ENCODE measurements at regions not wholly inside any gene's neighbourhood (a gene's known extent, or its start where the extent isn't known, plus 50 kb on each side); places are given as distances from the start of the nearest gene placed in this dataset.
A peak's percentile ranks its signal among the peaks of the same experiment; 100 is the strongest.

DNA sequence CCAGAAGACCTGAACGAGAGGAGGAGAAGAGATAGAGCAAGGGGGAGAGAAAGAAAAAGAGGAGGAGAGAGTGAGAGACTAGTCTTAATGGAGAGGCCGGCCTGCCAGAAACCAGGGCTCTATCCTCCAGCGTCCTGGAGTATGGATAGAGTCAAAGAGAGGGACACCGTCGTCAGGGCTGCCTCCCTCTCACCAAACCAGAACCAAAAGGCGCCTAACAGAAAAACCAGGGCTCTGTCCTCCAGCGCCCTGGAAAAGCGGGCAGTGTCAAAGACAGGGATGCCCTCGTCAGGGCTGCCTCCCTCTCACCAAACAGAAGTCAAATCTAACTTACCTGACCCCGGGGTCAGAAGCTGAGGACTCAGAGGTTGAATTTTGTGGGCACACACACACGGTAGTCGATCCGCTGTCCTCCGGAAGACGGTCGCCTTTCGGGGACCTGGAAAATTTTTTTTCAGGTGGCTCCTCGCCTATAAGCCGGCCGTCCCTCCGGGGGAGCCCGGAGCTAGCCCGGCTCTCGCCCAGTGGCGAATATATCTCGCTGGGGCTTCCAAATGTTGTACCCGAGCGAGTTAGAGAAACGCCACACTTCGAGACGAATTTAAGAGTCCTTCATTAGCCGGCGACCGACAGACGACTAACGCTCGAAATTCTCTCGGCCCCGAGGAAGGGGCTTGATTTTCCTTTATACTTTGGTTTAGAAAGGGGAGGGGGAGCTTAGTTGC lies 148.2 kb downstream of the TRIM27 start:
- Histone ChIP-seq H3K27me3 (ENCODE audit: control insufficient read depth in 1 of 2, insufficient read depth in 2 of 2, low read length in 1 of 2) (peaks cover 3% of the 10 kb centered on the region in 2 donors), H3K4me1 (ENCODE audit: control insufficient read depth in 1 of 2, insufficient read depth in 2 of 2, low read length in 2 of 2) (no peaks in the 10 kb centered on the region), H3K27ac (ENCODE audit: low read depth in 1 of 2, low read length in 2 of 2) (no peak overlapping the region), H3K36me3 (ENCODE audit: control insufficient read depth in 1 of 2, insufficient read depth in 2 of 2, low read length in 1 of 2) (no peaks in the 10 kb centered on the region), H3K9me3 (ENCODE audit: control insufficient read depth, low read length) (peaks cover 1% of the 10 kb centered on the region), H3K4me3 (ENCODE audit: low read length in 2 of 2) (no peak overlapping the region)
- intact Hi-C loops (cut with DNase I): no loop called here
- WGBS, 2 donors: 2% methylated on average over 39 of the region's 39 CpGs
- DNase-seq (no peak), ATAC-seq (ENCODE audit: low FRiP score) (no peak)

DNA sequence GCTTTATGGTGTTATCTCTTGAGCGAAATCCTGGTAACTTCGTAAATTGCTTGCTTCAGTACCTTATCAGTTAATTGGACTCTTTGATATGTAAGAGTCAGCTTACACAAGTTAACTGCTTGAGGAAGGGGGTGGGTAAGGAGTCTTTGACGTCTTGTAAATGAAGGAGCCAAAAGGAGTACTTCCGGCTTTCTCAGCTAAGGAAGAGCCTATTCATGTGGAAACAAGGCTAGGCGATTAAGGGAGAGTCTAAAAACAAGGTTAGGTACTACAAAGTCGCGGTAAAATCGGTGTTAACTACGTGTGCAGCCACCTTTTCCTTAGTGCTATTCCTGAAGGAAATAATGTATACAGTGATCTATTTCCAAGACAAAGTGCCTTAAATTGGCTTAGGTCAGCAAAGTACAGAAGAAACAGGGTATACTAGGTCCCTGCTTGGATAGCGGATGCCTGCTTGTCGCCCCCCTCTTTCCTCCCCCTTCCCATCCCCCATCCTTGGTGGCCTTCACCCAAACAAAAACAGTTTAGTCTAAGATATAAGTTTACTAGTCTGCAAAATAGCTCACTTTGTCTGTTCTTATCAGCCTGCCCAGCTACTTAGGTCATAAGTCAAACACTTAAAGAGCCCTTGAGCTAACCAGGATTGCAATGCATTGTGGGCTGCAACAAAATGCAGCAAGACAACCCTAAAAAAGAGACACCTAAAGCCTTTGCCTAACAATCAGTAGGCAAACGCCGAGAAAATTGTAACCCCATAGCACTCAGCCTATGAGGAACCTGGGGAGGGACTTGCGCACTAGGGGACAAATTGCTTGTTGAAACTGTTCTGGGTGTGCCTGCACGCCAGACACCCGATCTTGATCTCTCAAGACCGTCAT lies 147.3 kb downstream of the TRIM27 start:
- intact Hi-C loops (cut with DNase I): no loop called here
- H3K4me3 ChIP-seq (ENCODE audit: low read length in 2 of 2): no peak overlapping the region
- DNase-seq (no peak), ATAC-seq (ENCODE audit: low FRiP score) (no peak)
- peaks cover 0 to 3% of the 10 kb centered on the region in 2 donors for H3K27me3 ChIP-seq (ENCODE audit: control insufficient read depth in 1 of 2, insufficient read depth in 2 of 2, low read length in 1 of 2)
- no peaks in the 10 kb centered on the region for H3K4me1 ChIP-seq (ENCODE audit: control insufficient read depth in 1 of 2, insufficient read depth in 2 of 2, low read length in 2 of 2)
- WGBS, 2 donors: 3% methylated on average over 17 of the region's 17 CpGs
- no peaks in the 10 kb centered on the region for H3K36me3 ChIP-seq (ENCODE audit: control insufficient read depth in 1 of 2, insufficient read depth in 2 of 2, low read length in 1 of 2)
- no peak overlapping the region for H3K27ac ChIP-seq (ENCODE audit: low read depth in 1 of 2, low read length in 2 of 2)
- peaks cover 1% of the 10 kb centered on the region for H3K9me3 ChIP-seq (ENCODE audit: control insufficient read depth, low read length)

DNA sequence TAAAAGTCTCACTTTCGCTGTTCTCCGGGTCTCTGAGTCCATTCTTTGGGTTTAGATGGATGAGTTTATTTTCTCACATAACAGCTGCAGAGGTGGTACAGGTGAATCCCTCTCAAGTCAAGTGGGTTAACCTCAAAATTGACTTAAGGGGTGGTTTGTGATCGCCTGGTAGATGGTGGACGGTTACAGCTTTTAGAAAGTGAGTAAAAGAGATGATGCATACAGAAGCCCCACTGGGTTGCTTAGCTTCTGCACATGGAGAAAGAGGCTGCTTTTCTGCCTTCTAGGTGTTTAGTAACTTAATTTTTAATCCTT lies 146.7 kb downstream of the TRIM27 start:
- Histone ChIP-seq H3K27me3 (ENCODE audit: control insufficient read depth in 1 of 2, insufficient read depth in 2 of 2, low read length in 1 of 2) (peaks cover 0 to 3% of the 10 kb centered on the region in 2 donors), H3K27ac (ENCODE audit: low read depth in 1 of 2, low read length in 2 of 2) (no peak overlapping the region), H3K36me3 (ENCODE audit: control insufficient read depth in 1 of 2, insufficient read depth in 2 of 2, low read length in 1 of 2) (no peaks in the 10 kb centered on the region), H3K4me3 (ENCODE audit: low read length in 2 of 2) (no peak overlapping the region), H3K9me3 (ENCODE audit: control insufficient read depth, low read length) (peaks cover 2% of the 10 kb centered on the region), H3K4me1 (ENCODE audit: control insufficient read depth in 1 of 2, insufficient read depth in 2 of 2, low read length in 2 of 2) (no peaks in the 10 kb centered on the region)
- 1 to 3% methylated on average over 4 of the region's 4 CpGs for WGBS, 2 donors
- no peak for ATAC-seq (ENCODE audit: low FRiP score)
- intact Hi-C loops (cut with DNase I): no loop called here
- no peak for DNase-seq

DNA sequence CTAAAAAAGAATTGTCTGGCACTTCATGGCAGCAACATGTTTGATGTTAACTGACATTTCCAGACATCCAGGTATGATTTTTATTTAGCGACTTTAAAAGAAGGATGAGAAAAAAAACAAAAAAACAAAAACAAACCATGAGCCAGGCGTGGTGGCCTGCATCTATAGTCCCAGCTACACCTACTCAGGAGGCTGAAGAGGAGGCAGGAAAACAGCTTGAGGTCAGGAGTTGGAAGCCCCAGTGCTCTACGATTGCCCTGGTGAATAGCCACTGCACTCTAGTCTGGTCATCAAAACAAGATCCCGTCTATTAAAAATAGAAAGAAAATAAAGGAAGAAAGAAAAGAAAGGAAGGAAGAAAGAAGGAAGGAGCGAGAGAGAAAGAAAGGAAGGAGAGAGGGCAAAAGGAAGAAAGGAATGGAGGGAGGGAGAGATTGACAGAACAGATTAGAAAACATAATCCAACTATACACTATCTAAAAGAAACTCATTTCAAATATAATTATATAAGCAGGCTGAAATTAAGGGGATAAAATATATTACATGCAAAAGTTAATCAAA lies 141.6 kb downstream of the TRIM27 start:
- DNase-seq (no peak), ATAC-seq (ENCODE audit: low FRiP score) (no peak)
- H3K27me3 ChIP-seq (ENCODE audit: control insufficient read depth in 1 of 2, insufficient read depth in 2 of 2, low read length in 1 of 2): no peaks in the 10 kb centered on the region
- H3K4me3 ChIP-seq (ENCODE audit: low read length in 2 of 2): no peak overlapping the region
- H3K9me3 ChIP-seq (ENCODE audit: control insufficient read depth, low read length): peaks cover 4% of the 10 kb centered on the region
- H3K27ac ChIP-seq (ENCODE audit: low read depth in 1 of 2, low read length in 2 of 2): no peak overlapping the region
- 24% methylated on average over 5 of the region's 5 CpGs for WGBS, 2 donors
- no peaks in the 10 kb centered on the region for H3K36me3 ChIP-seq (ENCODE audit: control insufficient read depth in 1 of 2, insufficient read depth in 2 of 2, low read length in 1 of 2)
- no peaks in the 10 kb centered on the region for H3K4me1 ChIP-seq (ENCODE audit: control insufficient read depth in 1 of 2, insufficient read depth in 2 of 2, low read length in 2 of 2)
- intact Hi-C loops (cut with DNase I): no loop called here

DNA sequence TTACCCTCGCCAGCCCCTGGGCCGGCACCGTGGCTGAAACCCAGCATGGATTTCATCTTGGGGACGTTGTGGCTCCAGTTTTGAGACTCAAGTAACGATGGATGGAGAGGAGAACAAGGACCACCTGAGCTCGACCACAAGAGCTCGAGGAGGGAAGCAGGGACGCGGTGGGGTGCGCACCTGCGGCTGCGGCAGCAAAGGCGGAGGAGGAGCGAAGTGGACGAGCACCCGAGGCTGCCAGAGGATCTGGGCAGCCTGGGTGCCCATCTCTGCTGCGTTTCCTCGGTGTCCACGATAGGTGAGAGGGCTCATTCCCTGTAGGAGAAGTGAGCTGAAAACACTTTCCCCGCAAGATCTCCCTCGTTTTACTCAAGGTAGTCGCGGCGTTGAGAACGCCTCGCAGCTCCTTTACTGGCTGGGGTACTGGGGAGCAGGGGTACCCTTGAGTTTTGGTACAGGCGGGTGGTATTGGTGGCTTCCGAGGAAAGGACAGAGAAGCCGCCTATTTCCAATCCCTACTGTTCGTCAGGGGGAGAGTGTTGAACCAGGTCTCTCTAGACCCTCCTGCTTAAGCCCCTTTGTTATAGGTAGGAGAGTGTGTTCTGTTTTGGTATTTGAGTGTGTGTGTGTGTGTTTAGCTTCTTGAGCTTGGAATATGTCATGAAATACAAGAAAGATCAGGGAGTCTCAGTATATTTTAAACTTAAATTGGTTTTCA lies 137.7 kb downstream of the TRIM27 start:
- ATAC-seq (ENCODE audit: low FRiP score) (peak; percentile 44), DNase-seq (no peak)
- Histone ChIP-seq H3K4me3 (ENCODE audit: low read length in 2 of 2) (no peak overlapping the region), H3K4me1 (ENCODE audit: control insufficient read depth in 1 of 2, insufficient read depth in 2 of 2, low read length in 2 of 2) (no peaks in the 10 kb centered on the region), H3K36me3 (ENCODE audit: control insufficient read depth in 1 of 2, insufficient read depth in 2 of 2, low read length in 1 of 2) (no peaks in the 10 kb centered on the region), H3K27me3 (ENCODE audit: control insufficient read depth in 1 of 2, insufficient read depth in 2 of 2, low read length in 1 of 2) (peaks cover 2 to 4% of the 10 kb centered on the region in 2 donors), H3K9me3 (ENCODE audit: control insufficient read depth, low read length) (peaks cover 4% of the 10 kb centered on the region), H3K27ac (ENCODE audit: low read depth in 1 of 2, low read length in 2 of 2) (no peak overlapping the region)
- 1 to 2% methylated on average over 30 of the region's 30 CpGs for WGBS, 2 donors
- intact Hi-C loops (cut with DNase I): no loop called here

DNA sequence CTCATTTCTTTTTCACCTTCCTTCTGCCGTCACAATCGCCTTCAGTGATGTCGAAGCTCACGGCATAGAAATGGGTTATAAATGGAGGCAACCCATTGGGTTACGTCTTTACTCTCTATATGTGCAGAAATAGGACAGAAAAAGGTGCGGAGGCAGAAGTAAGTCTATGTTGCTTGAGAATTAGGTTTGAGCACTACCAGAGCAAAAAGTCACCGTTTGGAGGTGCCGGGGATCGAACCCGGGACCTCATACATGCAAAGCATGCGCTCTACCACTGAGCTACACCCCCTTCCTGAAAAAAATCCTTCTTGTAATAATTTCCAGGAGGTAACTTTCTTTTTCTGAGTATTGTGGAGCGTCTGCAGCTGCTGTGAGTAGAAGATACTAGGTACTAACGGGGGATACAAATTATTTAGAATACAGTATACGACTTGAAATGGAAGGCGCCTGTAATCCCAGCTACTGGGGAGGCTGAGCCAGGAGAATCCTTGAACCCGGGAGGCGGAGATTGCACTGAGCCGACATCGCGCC lies 134.2 kb downstream of the TRIM27 start:
- 8 to 10% methylated on average over 20 of the region's 20 CpGs for WGBS, 2 donors

DNA sequence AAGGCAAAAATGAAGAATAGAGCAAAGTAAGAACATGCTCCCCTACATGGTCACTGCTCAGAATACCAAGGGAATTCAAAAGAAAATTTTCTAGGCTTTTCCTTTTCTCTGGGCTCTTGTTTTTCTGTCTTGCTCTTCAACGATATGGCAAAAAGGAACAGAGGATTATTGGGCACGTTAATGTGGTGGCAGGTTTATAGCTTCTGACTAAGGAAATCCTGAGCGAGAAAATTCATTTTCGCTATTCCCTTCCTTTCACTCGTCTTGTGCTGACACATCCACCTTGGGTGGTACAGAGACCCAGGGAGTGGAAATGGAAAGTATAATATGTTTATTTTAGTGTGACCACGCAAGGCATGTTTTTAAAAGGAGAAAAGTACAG lies 132.8 kb downstream of the TRIM27 start:
- no peak overlapping the region for H3K27ac ChIP-seq (ENCODE audit: low read depth in 1 of 2, low read length in 2 of 2)
- DNase-seq: no peak
- H3K4me3 ChIP-seq (ENCODE audit: low read length in 2 of 2): no peak overlapping the region
- peaks cover 2 to 4% of the 10 kb centered on the region in 2 donors for H3K27me3 ChIP-seq (ENCODE audit: control insufficient read depth in 1 of 2, insufficient read depth in 2 of 2, low read length in 1 of 2)
- intact Hi-C loops (cut with DNase I): no loop called here
- no peak for ATAC-seq (ENCODE audit: low FRiP score)
- no peaks in the 10 kb centered on the region for H3K4me1 ChIP-seq (ENCODE audit: control insufficient read depth in 1 of 2, insufficient read depth in 2 of 2, low read length in 2 of 2)
- no peaks in the 10 kb centered on the region for H3K36me3 ChIP-seq (ENCODE audit: control insufficient read depth in 1 of 2, insufficient read depth in 2 of 2, low read length in 1 of 2)
- peaks cover 8% of the 10 kb centered on the region for H3K9me3 ChIP-seq (ENCODE audit: control insufficient read depth, low read length)
- WGBS, 2 donors: 23 to 33% methylated on average over 6 of the region's 6 CpGs

More for the DNA sequence above, 134.2 kb downstream of the TRIM27 start:
- peaks cover 2 to 4% of the 10 kb centered on the region in 2 donors for H3K27me3 ChIP-seq (ENCODE audit: control insufficient read depth in 1 of 2, insufficient read depth in 2 of 2, low read length in 1 of 2)
- no peaks in the 10 kb centered on the region for H3K36me3 ChIP-seq (ENCODE audit: control insufficient read depth in 1 of 2, insufficient read depth in 2 of 2, low read length in 1 of 2)
- intact Hi-C loops (cut with DNase I): no loop called here
- ATAC-seq (ENCODE audit: low FRiP score): no peak
- H3K9me3 ChIP-seq (ENCODE audit: control insufficient read depth, low read length): peaks cover 6% of the 10 kb centered on the region
- no peak overlapping the region for H3K27ac ChIP-seq (ENCODE audit: low read depth in 1 of 2, low read length in 2 of 2)
- no peak for DNase-seq
- H3K4me3 ChIP-seq (ENCODE audit: low read length in 2 of 2): peak overlapping the region in 1 of 2 donors; percentile 17
- H3K4me1 ChIP-seq (ENCODE audit: control insufficient read depth in 1 of 2, insufficient read depth in 2 of 2, low read length in 2 of 2): no peaks in the 10 kb centered on the region

DNA sequence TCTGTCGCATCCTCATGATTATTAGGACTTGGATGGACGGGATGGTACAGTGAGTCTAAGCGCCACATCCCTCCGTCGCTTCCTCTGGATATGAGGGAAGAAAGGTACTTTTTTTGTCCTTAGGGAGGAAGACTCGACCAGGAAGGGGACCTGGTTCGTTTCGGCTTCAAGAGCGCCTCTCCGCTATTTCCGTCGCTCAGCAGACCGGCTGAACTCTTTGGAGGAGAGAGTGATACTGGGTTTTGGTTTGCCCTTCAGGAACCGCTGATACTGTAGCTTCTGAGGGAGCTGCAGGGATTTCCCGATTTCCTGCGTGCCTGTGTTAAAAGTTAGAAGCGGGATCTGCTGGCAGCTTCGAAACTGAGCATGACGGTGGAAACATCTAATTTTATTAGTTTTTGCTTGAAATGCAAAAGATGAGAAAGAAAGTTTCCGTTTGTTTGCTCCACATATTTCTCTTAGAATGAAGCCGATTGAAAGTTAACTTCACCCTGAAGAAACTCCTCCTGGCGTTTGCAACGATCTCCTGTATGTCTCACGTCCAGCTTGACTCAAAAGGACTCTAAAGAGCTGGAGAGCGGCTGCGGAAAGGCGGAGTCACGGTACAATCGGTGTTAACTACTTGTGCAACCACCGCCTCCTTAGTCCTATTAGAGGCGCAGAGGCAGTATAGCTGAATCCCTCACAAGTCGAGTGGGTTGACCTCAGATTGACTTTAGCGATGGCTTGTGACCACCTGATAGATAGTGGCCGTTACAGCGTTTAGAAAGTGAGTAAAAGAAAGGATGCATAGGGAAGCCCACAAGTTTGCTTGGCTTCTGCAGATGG lies 129.4 kb downstream of the TRIM27 start:
- H3K9me3 ChIP-seq (ENCODE audit: control insufficient read depth, low read length): peaks cover 7% of the 10 kb centered on the region
- DNase-seq: no peak
- intact Hi-C loops (cut with DNase I): no loop called here
- H3K27ac ChIP-seq (ENCODE audit: low read depth in 1 of 2, low read length in 2 of 2): no peak overlapping the region
- H3K27me3 ChIP-seq (ENCODE audit: control insufficient read depth in 1 of 2, insufficient read depth in 2 of 2, low read length in 1 of 2): no peaks in the 10 kb centered on the region
- H3K36me3 ChIP-seq (ENCODE audit: control insufficient read depth in 1 of 2, insufficient read depth in 2 of 2, low read length in 1 of 2): no peaks in the 10 kb centered on the region
- H3K4me3 ChIP-seq (ENCODE audit: low read length in 2 of 2): no peak overlapping the region
- 1 to 2% methylated on average over 35 of the region's 35 CpGs for WGBS, 2 donors
- no peaks in the 10 kb centered on the region for H3K4me1 ChIP-seq (ENCODE audit: control insufficient read depth in 1 of 2, insufficient read depth in 2 of 2, low read length in 2 of 2)
- no peak for ATAC-seq (ENCODE audit: low FRiP score)
